Spleen (tissue), 11 donors: ENCODE measurements at regions not wholly inside any gene's neighbourhood (a gene's known extent, or its start where the extent isn't known, plus 50 kb on each side); places are given as distances from the start of the nearest gene placed in this dataset.

Source experiments
- DNase-seq: peaks from one replicate; pipeline ENCODE4 v3.0.0-alpha.2; 2020
- H3K27ac ChIP-seq, 8 donors: fragments of 200-600 bp; sonication (generic) in 7 of 8; 1 replicate in 4 of 8; 2 replicates in 4 of 8; pipeline versions ENCODE4 v1.5.0 to v1.8.0; 2016 to 2021; ENCODE audit warnings: inconsistent platforms in 4 of 8, mild to moderate bottlenecking in 4 of 8, moderate library complexity in 1 of 8
- H3K27me3 ChIP-seq, 7 donors: fragments of 200-600 bp; sonication (generic) in 6 of 7; replicated peaks in 1 of 7; 1 replicate in 4 of 7; 2 replicates in 3 of 7; pipeline versions ENCODE4 v1.5.0 to v1.8.0; 2016 to 2021; ENCODE audit warnings: inconsistent platforms in 3 of 7, mild to moderate bottlenecking in 1 of 7
- H3K36me3 ChIP-seq, 6 donors: fragments of 200-600 bp; sonication (generic) in 5 of 6; 1 replicate in 4 of 6; 2 replicates in 2 of 6; pipeline versions ENCODE4 v1.5.0 to v1.8.0; 2016 to 2021; ENCODE audit warnings: inconsistent platforms in 2 of 6
- H3K4me1 ChIP-seq, 6 donors: fragments of 200-600 bp; sonication (generic) in 5 of 6; 1 replicate in 3 of 6; 2 replicates in 3 of 6; pipeline versions ENCODE4 v1.5.0 to v1.8.0; 2016 to 2021; ENCODE audit warnings: inconsistent platforms in 3 of 6
- H3K4me3 ChIP-seq, 8 donors: fragments of 200-600 bp; sonication (generic) in 7 of 8; 1 replicate in 4 of 8; 2 replicates in 4 of 8; pipeline versions ENCODE4 v1.5.0 to v1.8.0; 2016 to 2021; ENCODE audit warnings: inconsistent platforms in 4 of 8, mild to moderate bottlenecking in 4 of 8, moderate library complexity in 2 of 8
- H3K9me3 ChIP-seq, 8 donors: fragments of 200-600 bp; sonication (generic) in 7 of 8; 1 replicate in 4 of 8; 2 replicates in 4 of 8; pipeline versions ENCODE4 v1.5.0 to v1.8.0; 2016 to 2021; ENCODE audit warnings: inconsistent platforms in 4 of 8
- POLR2A ChIP-seq, 3 donors: fragments of 450-650 bp; IDR thresholded peaks; one replicate each; pipeline ENCODE4 v1.5.1; 2017; ENCODE audit warnings: antibody characterized with exemption in 3 of 3, mild to moderate bottlenecking in 1 of 3
- POLR2AphosphoS5 ChIP-seq, 3 donors: sonication (generic); formaldehyde crosslinking; IDR thresholded peaks; one replicate each; pipeline ENCODE4 v1.5.1; 2017; ENCODE audit warnings: antibody characterized with exemption in 3 of 3
- WGBS, 5 donors: extraction: QIAGEN DNeasy Blood & Tissue Kit in 3 of 5; methylation state at CpG; one replicate each; pipeline versions ENCODE4 v1.1.5 to v1.1.7; 2013 to 2018; 5-methylcytosine and 5-hydroxymethylcytosine counted together
- intact Hi-C: fragments of 100-400 bp; cut with DNase I; formaldehyde crosslinking; loops from one replicate; pipeline ENCODE4 v1.15.0; 2023; ENCODE audit warnings: low total_unique reads
- TF ChIP-seq, protein P1 (sequence below), 11 experiments: fragments of 200-600 bp in 7 of 11; fragments of 450-650 bp in 4 of 11; sonication (generic) in 4 of 11; IDR thresholded peaks in 8 of 11; conservative IDR thresholded peaks in 3 of 11; 1 replicate in 7 of 11; 2 replicates in 4 of 11; pipeline versions ENCODE4 v1.4.0 to v1.8.0; 2016 to 2021; ENCODE audit warnings: antibody characterized with exemption in 11 of 11, inconsistent platforms in 4 of 11, mild to moderate bottlenecking in 1 of 11
- donor health status: healthy with polysubstance abuse.
- donor health status: DM: no; HTN: no; CAD: no; lungs with moderate emphysema.
- donor health status: DM: no; HTN: no; CAD: no.
- donor health status: Bipolar disorder and iron deficiency.
- donor health status: healthy.
- donor health status: DM: no; HTN: no; CAD: no.
- donor health status: DM: yes; HTN: yes; CAD: no.

GRCh38 chr6:26280407-26280806 lies 84.6 kb upstream of the BTN3A2 start:
- WGBS, 5 donors, result 87 to 97% (median 89%) methylated on average over 1 of the region's 1 CpG
- no peak overlapping the region for H3K27ac ChIP-seq
- H3K4me1 ChIP-seq, result peaks cover 4 to 27% (median 23%) of the 10 kb centered on the region in 6 donors
- TF ChIP-seq POLR2A (IDR thresholded peaks at IDR 0.05) (no peak), POLR2AphosphoS5 (IDR thresholded peaks at IDR 0.05) (no peak)
- TF ChIP-seq, protein P1, sequence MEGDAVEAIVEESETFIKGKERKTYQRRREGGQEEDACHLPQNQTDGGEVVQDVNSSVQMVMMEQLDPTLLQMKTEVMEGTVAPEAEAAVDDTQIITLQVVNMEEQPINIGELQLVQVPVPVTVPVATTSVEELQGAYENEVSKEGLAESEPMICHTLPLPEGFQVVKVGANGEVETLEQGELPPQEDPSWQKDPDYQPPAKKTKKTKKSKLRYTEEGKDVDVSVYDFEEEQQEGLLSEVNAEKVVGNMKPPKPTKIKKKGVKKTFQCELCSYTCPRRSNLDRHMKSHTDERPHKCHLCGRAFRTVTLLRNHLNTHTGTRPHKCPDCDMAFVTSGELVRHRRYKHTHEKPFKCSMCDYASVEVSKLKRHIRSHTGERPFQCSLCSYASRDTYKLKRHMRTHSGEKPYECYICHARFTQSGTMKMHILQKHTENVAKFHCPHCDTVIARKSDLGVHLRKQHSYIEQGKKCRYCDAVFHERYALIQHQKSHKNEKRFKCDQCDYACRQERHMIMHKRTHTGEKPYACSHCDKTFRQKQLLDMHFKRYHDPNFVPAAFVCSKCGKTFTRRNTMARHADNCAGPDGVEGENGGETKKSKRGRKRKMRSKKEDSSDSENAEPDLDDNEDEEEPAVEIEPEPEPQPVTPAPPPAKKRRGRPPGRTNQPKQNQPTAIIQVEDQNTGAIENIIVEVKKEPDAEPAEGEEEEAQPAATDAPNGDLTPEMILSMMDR (IDR thresholded peaks at IDR 0.05 in 8 of 11, conservative IDR thresholded peaks at IDR 0.05 in 3 of 11), result no peak
- intact Hi-C loops, result no loop called here
- H3K9me3 ChIP-seq, result no peaks in the 10 kb centered on the region
- H3K27me3 ChIP-seq, result no peaks in the 10 kb centered on the region
- DNase-seq, result no peak
- H3K4me3 ChIP-seq, result no peak overlapping the region
- peaks cover 0 to 12% (median 3%) of the 10 kb centered on the region in 6 donors for H3K36me3 ChIP-seq

GRCh38 chr6:26284537-26285142 lies 80.4 kb upstream of the BTN3A2 start:
- H3K27ac ChIP-seq, result peak overlapping the region; percentile 96 to 98 (median 97)
- peaks cover 0 to 12% (median 3%) of the 10 kb centered on the region in 6 donors for H3K36me3 ChIP-seq
- intact Hi-C loops, result no loop called here
- H3K4me1 ChIP-seq, result peaks cover 4 to 42% (median 29%) of the 10 kb centered on the region in 6 donors
- WGBS, 5 donors, result 0 to 1% (median 1%) methylated on average over 23 of the region's 23 CpGs
- peak overlapping the region; percentile 41 to 74 (median 51) for H3K4me3 ChIP-seq
- no peaks in the 10 kb centered on the region for H3K27me3 ChIP-seq
- TF ChIP-seq POLR2A (IDR thresholded peaks at IDR 0.05) (peak in 1 of 3 donors; percentile 13), POLR2AphosphoS5 (IDR thresholded peaks at IDR 0.05) (peak; percentile 17 to 50 (median 49))
- TF ChIP-seq, protein P1 (IDR thresholded peaks at IDR 0.05 in 8 of 11, conservative IDR thresholded peaks at IDR 0.05 in 3 of 11), result no peak
- H3K9me3 ChIP-seq, result peaks cover 0 to 16% (median 7%) of the 10 kb centered on the region in 8 donors
- DNase-seq, result peak; percentile 92

- DNase-seq, result peak; percentile 97
- H3K27me3 ChIP-seq, result no peaks in the 10 kb centered on the region
- TF ChIP-seq POLR2AphosphoS5 (IDR thresholded peaks at IDR 0.05), result peak; percentile 85 to 99 (median 98)
- TF ChIP-seq POLR2A (IDR thresholded peaks at IDR 0.05), result peak; percentile 65 to 86 (median 75)
- TF ChIP-seq, protein P1 (IDR thresholded peaks at IDR 0.05 in 8 of 11, conservative IDR thresholded peaks at IDR 0.05 in 3 of 11), result peak in 2 of 11 experiments; percentile 6 to 9
- peaks cover 0 to 16% (median 7%) of the 10 kb centered on the region in 8 donors for H3K9me3 ChIP-seq
- WGBS, 5 donors, result 0% methylated on average over 52 to 53 of the region's 53 CpGs
- peak overlapping the region; percentile 41 to 74 (median 51) for H3K4me3 ChIP-seq
- intact Hi-C loops, result no loop called here
- peaks cover 4 to 42% (median 29%) of the 10 kb centered on the region in 6 donors for H3K4me1 ChIP-seq
- peak overlapping the region; percentile 96 to 98 (median 97) for H3K27ac ChIP-seq
- H3K36me3 ChIP-seq, result peaks cover 0 to 10% (median 2%) of the 10 kb centered on the region in 6 donors
Measured at GRCh38 chr6:26285143-26286134, 79.6 kb upstream of the BTN3A2 start.
